Left renal pelvis (tissue), 4 donors: ENCODE measurements at regions not wholly inside any gene's neighbourhood (a gene's known extent, or its start where the extent isn't known, plus 50 kb on each side); places are given as distances from the start of the nearest gene placed in this dataset.

Source experiments
- DNase-seq, 4 donors: peaks; one replicate each; pipeline ENCODE4 v3.0.0-alpha.2; 2013; ENCODE audit warnings: low read depth in 4 of 4, low spot score in 3 of 4

- no peak for DNase-seq
Measured at GRCh38 chr2:111626865-111627163, 257.2 kb downstream of the ANAPC1 start.

GRCh38 chr2:111627256-111627655 lies 256.7 kb downstream of the ANAPC1 start:
- DNase-seq = no peak

GRCh38 chr2:111628221-111628620 lies 255.8 kb downstream of the ANAPC1 start:
- DNase-seq = no peak

GRCh38 chr2:111629983-111630382 lies 254.0 kb downstream of the ANAPC1 start:
- no peak for DNase-seq

- no peak for DNase-seq
Measured at GRCh38 chr2:111632661-111633060, 251.3 kb downstream of the ANAPC1 start.

GRCh38 chr2:111633189-111633588 lies 250.8 kb downstream of the ANAPC1 start:
- DNase-seq = no peak

GRCh38 chr2:111633643-111634042 lies 250.3 kb downstream of the ANAPC1 start:
- no peak for DNase-seq

- no peak for DNase-seq
Measured at GRCh38 chr2:111634050-111634794, 249.8 kb downstream of the ANAPC1 start.

- DNase-seq = no peak
Measured at GRCh38 chr2:111634995-111635538, 248.9 kb downstream of the ANAPC1 start.

- no peak for DNase-seq
Measured at GRCh38 chr2:111636905-111637304, 247.1 kb downstream of the ANAPC1 start.

GRCh38 chr2:111638274-111638877 lies 245.6 kb downstream of the ANAPC1 start:
- DNase-seq = no peak

GRCh38 chr2:111640480-111640879 lies 243.5 kb downstream of the ANAPC1 start:
- no peak for DNase-seq

- DNase-seq = no peak
Measured at GRCh38 chr2:111642586-111643327, 241.2 kb downstream of the ANAPC1 start.

GRCh38 chr2:111643759-111644158 lies 240.2 kb downstream of the ANAPC1 start:
- no peak for DNase-seq

- no peak for DNase-seq
Measured at GRCh38 chr2:111647359-111647758, 236.6 kb downstream of the ANAPC1 start.

- no peak for DNase-seq
Measured at GRCh38 chr2:111652038-111652437, 232.0 kb downstream of the ANAPC1 start.

GRCh38 chr2:111652681-111653080 lies 231.3 kb downstream of the ANAPC1 start:
- DNase-seq = no peak

- no peak for DNase-seq
Measured at GRCh38 chr2:111653103-111653624, 230.8 kb downstream of the ANAPC1 start.

- no peak for DNase-seq
Measured at GRCh38 chr2:111653913-111654312, 230.1 kb downstream of the ANAPC1 start.

- DNase-seq = no peak
Measured at GRCh38 chr2:111654829-111655228, 229.2 kb downstream of the ANAPC1 start.

- no peak for DNase-seq
Measured at GRCh38 chr2:111656436-111656835, 227.6 kb downstream of the ANAPC1 start.
